ENCODE measurements at regions not wholly inside any gene's neighbourhood (a gene's known extent, or its start where the extent isn't known, plus 50 kb on each side); places are given as distances from the start of the nearest gene placed in this dataset.
"Not testable (repeated sequence)": the region's sequence is repeated elsewhere in the genome, so short reads cannot be mapped to it uniquely, and the experiment has no call there.

GRCh38 chr2:111488451-111488850 is 367.7 kb downstream of the BCL2L11 start:
- not testable (repeated sequence) for H3K4me1 Mint-ChIP-seq; H3K4me3 Mint-ChIP-seq; DNase-seq (ENCODE audit: low read depth, low spot score); H3K9me3 Mint-ChIP-seq; H3K27ac Mint-ChIP-seq (ENCODE audit: unreplicated experiment); H3K36me3 Mint-ChIP-seq (ENCODE audit: low read depth); H3K27me3 Mint-ChIP-seq (ENCODE audit: low read depth)

GRCh38 chr2:111489460-111489859 is 368.7 kb downstream of the BCL2L11 start:
- H3K4me1 Mint-ChIP-seq; H3K36me3 Mint-ChIP-seq (ENCODE audit: low read depth); H3K27me3 Mint-ChIP-seq (ENCODE audit: low read depth); H3K4me3 Mint-ChIP-seq; H3K27ac Mint-ChIP-seq (ENCODE audit: unreplicated experiment); DNase-seq (ENCODE audit: low read depth, low spot score); H3K9me3 Mint-ChIP-seq: not testable (repeated sequence)

DNA sequence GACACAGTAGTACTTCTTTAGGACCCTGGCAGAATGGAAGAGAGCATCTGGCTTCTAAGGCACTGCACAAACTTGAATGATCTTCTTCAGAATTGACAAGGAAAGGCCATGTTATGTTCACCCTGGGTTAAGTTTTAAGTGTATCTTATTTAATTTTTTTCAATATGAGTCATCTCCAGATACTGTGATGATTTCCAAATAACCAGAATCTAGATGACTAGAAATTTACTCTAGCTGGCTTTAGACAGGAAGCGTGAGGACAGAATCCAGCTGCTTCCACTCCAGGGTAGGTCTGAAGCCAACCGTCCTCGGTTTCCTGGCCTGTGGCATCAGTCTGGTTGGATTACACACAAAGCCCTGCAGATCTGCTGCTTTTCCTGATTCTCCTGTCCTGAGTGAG is 370.5 kb downstream of the BCL2L11 start:
- H3K36me3 Mint-ChIP-seq (ENCODE audit: low read depth); H3K27ac Mint-ChIP-seq (ENCODE audit: unreplicated experiment); H3K27me3 Mint-ChIP-seq (ENCODE audit: low read depth); H3K4me1 Mint-ChIP-seq; H3K9me3 Mint-ChIP-seq; H3K4me3 Mint-ChIP-seq; DNase-seq (ENCODE audit: low read depth, low spot score): not testable (repeated sequence)

DNA sequence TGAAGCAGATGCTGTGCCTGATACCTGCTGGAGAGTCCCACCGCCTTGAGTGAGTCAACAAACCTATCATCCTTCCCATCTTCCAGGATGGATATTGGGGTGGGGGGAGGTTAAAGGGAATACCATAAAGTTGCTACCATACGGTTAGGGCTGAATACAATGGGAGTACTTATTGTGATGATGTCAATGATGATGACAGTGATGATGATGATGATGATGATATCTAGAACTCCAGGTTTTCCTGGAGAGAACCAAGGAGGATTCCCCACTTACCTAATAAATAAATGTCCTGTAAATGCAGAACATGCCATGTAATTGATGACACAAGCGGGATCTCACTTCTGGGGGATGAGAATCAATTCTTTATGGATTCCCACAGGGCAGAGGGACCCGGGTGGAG is 370.9 kb downstream of the BCL2L11 start:
- H3K9me3 Mint-ChIP-seq; H3K4me3 Mint-ChIP-seq; H3K27ac Mint-ChIP-seq (ENCODE audit: unreplicated experiment): not testable (repeated sequence)

DNA sequence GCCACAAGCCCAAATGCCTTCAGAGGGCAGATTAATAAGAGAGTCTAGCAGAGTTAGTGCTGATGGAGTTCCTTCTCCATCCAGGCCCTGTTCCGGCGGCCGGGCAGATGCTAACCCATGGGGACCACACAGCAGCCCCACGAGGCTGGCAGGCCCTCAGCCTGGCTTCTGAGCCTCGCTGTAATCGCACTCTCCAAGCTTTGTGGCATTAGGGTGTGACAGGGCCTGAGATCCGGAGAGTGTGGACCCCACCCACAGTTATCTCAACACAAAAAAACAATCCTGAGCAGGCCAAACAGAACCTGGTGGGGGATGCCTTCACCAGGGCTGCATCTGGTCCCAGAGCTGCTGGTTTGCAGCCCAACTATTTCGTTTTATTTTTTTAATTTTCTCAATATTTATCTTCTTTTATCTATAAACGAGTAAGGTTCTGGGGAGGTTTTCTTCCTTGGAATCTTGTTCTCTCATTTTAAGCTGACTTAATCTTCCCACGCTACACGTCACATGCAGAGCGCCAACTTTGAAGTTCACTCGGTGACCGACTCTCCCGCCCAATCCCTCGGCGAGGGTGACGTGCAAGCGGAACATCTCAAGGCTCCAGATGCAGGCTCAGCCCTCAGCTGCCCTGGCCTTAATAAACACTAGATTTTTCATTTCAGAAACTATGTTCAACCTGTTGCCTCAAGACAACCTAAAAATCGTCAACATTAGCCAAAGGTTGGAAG is 372.4 kb downstream of the BCL2L11 start:
- not testable (repeated sequence) for H3K27ac Mint-ChIP-seq (ENCODE audit: unreplicated experiment); H3K36me3 Mint-ChIP-seq (ENCODE audit: low read depth); DNase-seq (ENCODE audit: low read depth, low spot score); H3K9me3 Mint-ChIP-seq; H3K4me1 Mint-ChIP-seq; H3K27me3 Mint-ChIP-seq (ENCODE audit: low read depth); H3K4me3 Mint-ChIP-seq

More for the DNA sequence above, 370.9 kb downstream of the BCL2L11 start:
- not testable (repeated sequence) for H3K27me3 Mint-ChIP-seq (ENCODE audit: low read depth); H3K36me3 Mint-ChIP-seq (ENCODE audit: low read depth); DNase-seq (ENCODE audit: low read depth, low spot score); H3K4me1 Mint-ChIP-seq

DNA sequence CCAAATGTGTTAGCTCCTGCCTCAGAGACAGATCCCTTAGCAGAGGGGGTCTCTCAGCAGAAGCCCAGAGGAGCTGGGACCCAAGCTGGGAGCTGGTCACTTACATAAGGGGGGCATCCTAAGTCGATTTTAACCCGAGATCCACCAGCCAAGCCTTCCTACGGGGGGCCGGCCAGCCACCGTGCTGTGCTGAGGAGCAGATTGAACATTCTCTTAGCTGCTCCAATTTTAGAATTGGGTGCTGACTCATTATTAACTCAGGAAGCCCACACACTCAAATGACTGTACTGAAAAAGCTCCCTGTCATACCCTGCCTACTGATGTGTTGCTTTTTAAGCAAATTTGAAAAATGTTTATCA is 373.0 kb downstream of the BCL2L11 start:
- not testable (repeated sequence) for H3K4me1 Mint-ChIP-seq; H3K36me3 Mint-ChIP-seq (ENCODE audit: low read depth); H3K27me3 Mint-ChIP-seq (ENCODE audit: low read depth); H3K9me3 Mint-ChIP-seq; DNase-seq (ENCODE audit: low read depth, low spot score); H3K27ac Mint-ChIP-seq (ENCODE audit: unreplicated experiment); H3K4me3 Mint-ChIP-seq

DNA sequence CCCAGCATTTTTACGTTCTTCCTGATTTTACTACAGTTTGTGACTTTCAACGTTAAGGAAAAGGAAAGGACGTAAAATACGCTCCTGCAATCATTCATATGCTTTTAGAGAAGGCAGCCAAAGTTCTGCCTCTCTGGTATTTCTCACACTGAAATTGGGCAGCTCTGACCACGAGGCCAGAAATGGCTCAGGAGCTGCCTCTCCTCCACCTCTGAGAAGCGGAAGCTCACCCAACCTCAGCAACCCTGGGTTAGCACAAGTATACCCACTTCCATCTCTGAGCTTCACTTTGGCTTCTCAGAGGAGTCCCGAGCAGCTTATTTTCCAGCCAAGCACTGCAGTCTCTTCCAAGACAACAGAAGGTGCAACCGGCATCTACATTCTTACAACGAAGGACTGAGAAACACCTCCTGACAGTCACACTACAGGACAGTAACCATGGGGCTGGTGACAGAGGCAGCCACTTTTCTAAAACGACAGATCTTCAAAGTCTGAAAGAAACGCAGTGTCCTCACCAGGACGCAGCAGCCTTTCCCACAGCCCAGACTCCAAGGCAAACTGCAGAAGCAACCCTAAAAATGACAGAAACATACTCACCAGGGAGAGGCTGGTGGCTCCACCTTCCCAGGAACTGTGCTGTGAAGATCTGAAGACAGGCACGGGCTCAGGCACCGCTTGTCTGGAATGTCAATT is 373.7 kb downstream of the BCL2L11 start:
- not testable (repeated sequence) for H3K4me3 Mint-ChIP-seq; H3K27me3 Mint-ChIP-seq (ENCODE audit: low read depth); DNase-seq (ENCODE audit: low read depth, low spot score); H3K27ac Mint-ChIP-seq (ENCODE audit: unreplicated experiment); H3K4me1 Mint-ChIP-seq; H3K36me3 Mint-ChIP-seq (ENCODE audit: low read depth); H3K9me3 Mint-ChIP-seq

GRCh38 chr2:111494981-111495315 is 374.2 kb downstream of the BCL2L11 start:
- DNase-seq (ENCODE audit: low read depth, low spot score); H3K9me3 Mint-ChIP-seq; H3K36me3 Mint-ChIP-seq (ENCODE audit: low read depth); H3K27ac Mint-ChIP-seq (ENCODE audit: unreplicated experiment); H3K4me1 Mint-ChIP-seq; H3K4me3 Mint-ChIP-seq; H3K27me3 Mint-ChIP-seq (ENCODE audit: low read depth): not testable (repeated sequence)

DNA sequence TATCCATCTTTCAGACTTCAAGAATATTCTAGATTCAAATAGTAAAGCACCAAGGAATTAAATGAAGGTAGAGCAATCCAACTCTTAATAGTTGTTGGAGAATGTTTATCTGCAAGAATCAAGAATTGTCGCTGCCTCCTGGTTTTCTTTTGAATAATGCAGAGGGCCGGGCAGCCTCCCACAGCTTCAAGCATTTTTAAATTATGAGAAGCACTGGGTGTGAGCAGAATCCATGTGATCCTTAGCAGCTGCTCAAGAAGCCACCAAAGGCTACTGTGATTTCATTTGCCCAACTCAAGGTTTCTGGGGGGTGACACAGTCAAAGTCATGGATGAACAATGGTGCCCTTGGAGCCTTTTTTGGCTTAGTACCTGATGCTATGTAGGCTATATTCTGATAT is 374.9 kb downstream of the BCL2L11 start:
- H3K36me3 Mint-ChIP-seq (ENCODE audit: low read depth); H3K4me3 Mint-ChIP-seq; DNase-seq (ENCODE audit: low read depth, low spot score); H3K27ac Mint-ChIP-seq (ENCODE audit: unreplicated experiment); H3K4me1 Mint-ChIP-seq; H3K9me3 Mint-ChIP-seq; H3K27me3 Mint-ChIP-seq (ENCODE audit: low read depth): not testable (repeated sequence)

DNA sequence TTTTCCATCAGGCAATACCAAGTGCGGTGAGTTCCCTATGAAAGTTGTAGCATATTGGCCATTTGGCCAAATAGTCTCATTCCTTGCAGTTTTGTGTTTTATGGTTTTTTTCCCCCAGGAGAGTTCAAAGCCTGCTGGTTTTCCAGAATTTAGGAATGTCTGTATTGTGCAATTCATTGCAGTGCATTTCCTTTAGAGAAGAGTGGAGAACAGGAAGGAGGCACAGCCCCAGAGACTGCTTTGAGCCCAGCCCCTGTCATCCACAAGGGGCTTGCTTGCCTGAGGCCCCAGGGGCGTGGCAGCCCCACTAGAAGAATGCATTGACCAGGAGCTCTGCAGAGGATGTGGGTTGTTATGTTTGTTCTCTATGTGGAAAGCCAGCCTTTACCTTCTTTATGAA is 375.5 kb downstream of the BCL2L11 start:
- not testable (repeated sequence) for H3K4me3 Mint-ChIP-seq; DNase-seq (ENCODE audit: low read depth, low spot score); H3K36me3 Mint-ChIP-seq (ENCODE audit: low read depth); H3K4me1 Mint-ChIP-seq; H3K27me3 Mint-ChIP-seq (ENCODE audit: low read depth); H3K27ac Mint-ChIP-seq (ENCODE audit: unreplicated experiment); H3K9me3 Mint-ChIP-seq

GRCh38 chr2:111496860-111497259 is 376.1 kb downstream of the BCL2L11 start:
- H3K27me3 Mint-ChIP-seq (ENCODE audit: low read depth); H3K36me3 Mint-ChIP-seq (ENCODE audit: low read depth); H3K4me1 Mint-ChIP-seq; H3K27ac Mint-ChIP-seq (ENCODE audit: unreplicated experiment); H3K4me3 Mint-ChIP-seq; DNase-seq (ENCODE audit: low read depth, low spot score); H3K9me3 Mint-ChIP-seq: not testable (repeated sequence)

GRCh38 chr2:111497270-111497669 is 376.6 kb downstream of the BCL2L11 start:
- not testable (repeated sequence) for H3K36me3 Mint-ChIP-seq (ENCODE audit: low read depth); H3K4me1 Mint-ChIP-seq; H3K27me3 Mint-ChIP-seq (ENCODE audit: low read depth); DNase-seq (ENCODE audit: low read depth, low spot score); H3K27ac Mint-ChIP-seq (ENCODE audit: unreplicated experiment); H3K9me3 Mint-ChIP-seq; H3K4me3 Mint-ChIP-seq

GRCh38 chr2:111500536-111501062 is 379.9 kb downstream of the BCL2L11 start:
- DNase-seq (ENCODE audit: low read depth, low spot score): not testable (repeated sequence)

More at GRCh38 chr2:111500536-111501062, 379.9 kb downstream of the BCL2L11 start:
- not testable (repeated sequence) for H3K27me3 Mint-ChIP-seq (ENCODE audit: low read depth); H3K27ac Mint-ChIP-seq (ENCODE audit: unreplicated experiment); H3K36me3 Mint-ChIP-seq (ENCODE audit: low read depth); H3K4me1 Mint-ChIP-seq; H3K4me3 Mint-ChIP-seq; H3K9me3 Mint-ChIP-seq

Measured in neural crest cell (in vitro differentiated cells).